SK-N-SH (cell line): ENCODE measurements at regions not wholly inside any gene's neighbourhood (a gene's known extent, or its start where the extent isn't known, plus 50 kb on each side); places are given as distances from the start of the nearest gene placed in this dataset.

Source experiments
- CHD2 ChIP-seq: fragments of 150-350 bp; IDR thresholded peaks from 2 replicates; pipeline ENCODE4 v1.6.1; 2018; ENCODE audit warnings: low read length; ENCODE audit not compliant: partially characterized antibody
- CTCF ChIP-seq: fragments of 200-600 bp; sonication (generic); IDR thresholded peaks from 2 replicates; pipeline ENCODE4 v1.6.1; 2017; ENCODE audit warnings: antibody characterized with exemption, mild to moderate bottlenecking, moderate library complexity
- POLR2AphosphoS5 ChIP-seq: IDR thresholded peaks from 2 replicates; pipeline ENCODE4 v1.6.1; 2012; ENCODE audit warnings: low read depth, low read length
- RAD21 ChIP-seq: IDR thresholded peaks from 2 replicates; pipeline ENCODE4 v1.6.1; 2012; ENCODE audit warnings: mild to moderate bottlenecking, low read length
- REST ChIP-seq: IDR thresholded peaks from 2 replicates; pipeline ENCODE4 v1.6.1; 2012; ENCODE audit warnings: mild to moderate bottlenecking, low read depth, low read length, moderate library complexity
- RFX5 ChIP-seq: IDR thresholded peaks from 2 replicates; pipeline ENCODE4 v1.6.1; 2012; ENCODE audit warnings: mild to moderate bottlenecking, improper control_type of control experiment, low read length
- RXRA ChIP-seq: IDR thresholded peaks from 2 replicates; pipeline ENCODE4 v1.4.0; 2012; ENCODE audit warnings: low read depth, mild to moderate bottlenecking, borderline replicate concordance
- TEAD4 ChIP-seq: IDR thresholded peaks from 2 replicates; pipeline ENCODE4 v1.4.0; 2012; ENCODE audit warnings: mild to moderate bottlenecking, borderline replicate concordance; ENCODE audit not compliant: insufficient read depth
- YY1 ChIP-seq: IDR thresholded peaks from 2 replicates; pipeline ENCODE4 v1.4.0; 2012; ENCODE audit warnings: low read depth, mild to moderate bottlenecking

GRCh38 chr4:23730998-23731397 lies 158.8 kb downstream of the PPARGC1A start:
- TF ChIP-seq CTCF (no peak), REST (no peak), RFX5 (no peak), POLR2AphosphoS5 (no peak), YY1 (no peak), RXRA (no peak), RAD21 (no peak), TEAD4 (no peak), CHD2 (no peak)
